Adipocyte (in vitro differentiated cells): ENCODE measurements at regions not wholly inside any gene's neighbourhood (a gene's known extent, or its start where the extent isn't known, plus 50 kb on each side); places are given as distances from the start of the nearest gene placed in this dataset.
A peak's percentile ranks its signal among the peaks of the same experiment; 100 is the strongest.

Source experiments
- DNase-seq: peaks from one replicate; pipeline ENCODE4 v3.0.0-alpha.2; 2015; ENCODE audit warnings: low read depth
- H3K27me3 ChIP-seq: replicated peaks from 2 replicates; pipeline ENCODE4 v1.7.0; 2013; ENCODE audit warnings: mild to moderate bottlenecking, low read length, moderate library complexity; ENCODE audit not compliant: control insufficient read depth, insufficient read depth
- H3K36me3 ChIP-seq: 2 replicates; pipeline ENCODE4 v1.7.0; 2013; ENCODE audit warnings: low read length, mild to moderate bottlenecking, moderate library complexity; ENCODE audit not compliant: control insufficient read depth, insufficient read depth, severe bottlenecking
- H3K4me1 ChIP-seq: 2 replicates; pipeline ENCODE4 v1.7.0; 2013; ENCODE audit warnings: mild to moderate bottlenecking, low read length, moderate library complexity; ENCODE audit not compliant: control insufficient read depth, insufficient read depth
- H3K4me3 ChIP-seq: 2 replicates; pipeline ENCODE4 v1.7.0; 2013; ENCODE audit warnings: mild to moderate bottlenecking, low read length, moderate library complexity
- H3K9ac ChIP-seq: 2 replicates; pipeline ENCODE4 v1.7.0; 2013; ENCODE audit warnings: mild to moderate bottlenecking, low read length, moderate library complexity
- H3K9me3 ChIP-seq: 2 replicates; pipeline ENCODE4 v1.7.0; 2013; ENCODE audit warnings: mild to moderate bottlenecking, low read length, moderate library complexity; ENCODE audit not compliant: control insufficient read depth

GRCh38 chr9:11063263-11063662, 450.5 kb upstream of the PTPRD start:
- Histone ChIP-seq H3K4me1 (no peaks in the 10 kb centered on the region), H3K9ac (no peak overlapping the region), H3K36me3 (no peaks in the 10 kb centered on the region), H3K9me3 (no peaks in the 10 kb centered on the region), H3K4me3 (no peak overlapping the region), H3K27me3 (no peaks in the 10 kb centered on the region)
- no peak for DNase-seq

- Histone ChIP-seq H3K9me3 (no peaks in the 10 kb centered on the region), H3K27me3 (no peaks in the 10 kb centered on the region), H3K9ac (no peak overlapping the region), H3K4me3 (no peak overlapping the region), H3K4me1 (no peaks in the 10 kb centered on the region), H3K36me3 (no peaks in the 10 kb centered on the region)
- no peak for DNase-seq
Measured at GRCh38 chr9:11064909-11065308, 452.1 kb upstream of the PTPRD start.

- H3K36me3 ChIP-seq = no peaks in the 10 kb centered on the region
- no peaks in the 10 kb centered on the region for H3K27me3 ChIP-seq
- H3K4me1 ChIP-seq = no peaks in the 10 kb centered on the region
- no peak overlapping the region for H3K4me3 ChIP-seq
- H3K9me3 ChIP-seq = no peaks in the 10 kb centered on the region
- H3K9ac ChIP-seq = no peak overlapping the region
- no peak for DNase-seq
Measured at GRCh38 chr9:11072176-11072575, 459.4 kb upstream of the PTPRD start.

- H3K27me3 ChIP-seq = no peaks in the 10 kb centered on the region
- H3K36me3 ChIP-seq = no peaks in the 10 kb centered on the region
- H3K9me3 ChIP-seq = no peaks in the 10 kb centered on the region
- DNase-seq = peak; percentile 11
- H3K4me1 ChIP-seq = no peaks in the 10 kb centered on the region
- H3K4me3 ChIP-seq = no peak overlapping the region
- no peak overlapping the region for H3K9ac ChIP-seq
Measured at GRCh38 chr9:11086561-11086960, 473.8 kb upstream of the PTPRD start.

- Histone ChIP-seq H3K4me3 (no peak overlapping the region), H3K4me1 (no peaks in the 10 kb centered on the region), H3K9me3 (no peaks in the 10 kb centered on the region), H3K36me3 (no peaks in the 10 kb centered on the region), H3K27me3 (no peaks in the 10 kb centered on the region), H3K9ac (no peak overlapping the region)
- DNase-seq = no peak
Measured at GRCh38 chr9:11088821-11089374, 476.1 kb upstream of the PTPRD start.

- no peak for DNase-seq
Measured at GRCh38 chr9:11092974-11093373, 480.2 kb upstream of the PTPRD start.

GRCh38 chr9:11097020-11097419, 484.2 kb upstream of the PTPRD start:
- no peaks in the 10 kb centered on the region for H3K27me3 ChIP-seq
- no peak for DNase-seq
- no peaks in the 10 kb centered on the region for H3K9me3 ChIP-seq
- no peak overlapping the region for H3K9ac ChIP-seq
- H3K4me1 ChIP-seq = no peaks in the 10 kb centered on the region
- no peak overlapping the region for H3K4me3 ChIP-seq
- H3K36me3 ChIP-seq = no peaks in the 10 kb centered on the region

More at GRCh38 chr9:11092974-11093373, 480.2 kb upstream of the PTPRD start:
- Histone ChIP-seq H3K27me3 (no peaks in the 10 kb centered on the region), H3K4me3 (no peak overlapping the region), H3K9ac (no peak overlapping the region), H3K9me3 (no peaks in the 10 kb centered on the region), H3K36me3 (no peaks in the 10 kb centered on the region), H3K4me1 (no peaks in the 10 kb centered on the region)

GRCh38 chr9:11103525-11103924, 490.7 kb upstream of the PTPRD start:
- no peak for DNase-seq
- H3K9ac ChIP-seq = no peak overlapping the region
- no peaks in the 10 kb centered on the region for H3K27me3 ChIP-seq
- H3K4me3 ChIP-seq = no peak overlapping the region
- H3K36me3 ChIP-seq = no peaks in the 10 kb centered on the region
- no peaks in the 10 kb centered on the region for H3K4me1 ChIP-seq
- H3K9me3 ChIP-seq = peaks cover 2% of the 10 kb centered on the region

GRCh38 chr9:11107196-11107595, 494.4 kb upstream of the PTPRD start:
- Histone ChIP-seq H3K27me3 (no peaks in the 10 kb centered on the region), H3K36me3 (no peaks in the 10 kb centered on the region), H3K9me3 (peaks cover 2% of the 10 kb centered on the region), H3K9ac (no peak overlapping the region), H3K4me1 (no peaks in the 10 kb centered on the region), H3K4me3 (no peak overlapping the region)
- DNase-seq = no peak

- no peaks in the 10 kb centered on the region for H3K4me1 ChIP-seq
- no peaks in the 10 kb centered on the region for H3K9me3 ChIP-seq
- H3K36me3 ChIP-seq = no peaks in the 10 kb centered on the region
- DNase-seq = no peak
- no peak overlapping the region for H3K9ac ChIP-seq
- H3K27me3 ChIP-seq = no peaks in the 10 kb centered on the region
- H3K4me3 ChIP-seq = no peak overlapping the region
Measured at GRCh38 chr9:11128156-11128555, 515.4 kb upstream of the PTPRD start.

- Histone ChIP-seq H3K9me3 (no peaks in the 10 kb centered on the region), H3K27me3 (no peaks in the 10 kb centered on the region), H3K4me3 (no peak overlapping the region), H3K36me3 (no peaks in the 10 kb centered on the region), H3K9ac (no peak overlapping the region), H3K4me1 (no peaks in the 10 kb centered on the region)
- no peak for DNase-seq
Measured at GRCh38 chr9:11135851-11136250, 523.0 kb upstream of the PTPRD start.

GRCh38 chr9:11141357-11141756, 528.6 kb upstream of the PTPRD start:
- Histone ChIP-seq H3K9me3 (no peaks in the 10 kb centered on the region), H3K9ac (no peak overlapping the region), H3K36me3 (no peaks in the 10 kb centered on the region), H3K27me3 (no peaks in the 10 kb centered on the region), H3K4me1 (no peaks in the 10 kb centered on the region), H3K4me3 (no peak overlapping the region)
- DNase-seq = no peak
